Mesothelial cell of epicardium (in vitro differentiated cells): ENCODE measurements at regions not wholly inside any gene's neighbourhood (a gene's known extent, or its start where the extent isn't known, plus 50 kb on each side); places are given as distances from the start of the nearest gene placed in this dataset.
A peak's percentile ranks its signal among the peaks of the same experiment; 100 is the strongest.

Source experiments
- DNase-seq, 2 experiments: peaks; one replicate each; pipeline ENCODE4 v3.0.0; 2021; ENCODE audit warnings: low spot score in 2 of 2; ENCODE audit not compliant: unreplicated experiment in 2 of 2
- H3K27ac Mint-ChIP-seq: 2 replicates; pipeline ENCODE4 v1.8.0; 2021; ENCODE audit warnings: mixed read lengths
- H3K27me3 Mint-ChIP-seq: 2 replicates; pipeline ENCODE4 v1.8.0; 2021; ENCODE audit warnings: low read depth, mixed read lengths
- H3K36me3 Mint-ChIP-seq: 2 replicates; pipeline ENCODE4 v1.8.0; 2021; ENCODE audit warnings: mixed read lengths
- H3K4me1 Mint-ChIP-seq: 2 replicates; pipeline ENCODE4 v1.8.0; 2021; ENCODE audit warnings: mixed read lengths
- H3K4me3 Mint-ChIP-seq: 2 replicates; pipeline ENCODE4 v1.8.0; 2021; ENCODE audit warnings: mild to moderate bottlenecking, moderate library complexity, mixed read lengths
- H3K9me3 Mint-ChIP-seq: 2 replicates; pipeline ENCODE4 v1.8.0; 2021; ENCODE audit warnings: mixed read lengths
- CTCF ChIP-seq: fragments of 200-600 bp; sonication (generic); IDR thresholded peaks from one replicate; pipeline ENCODE4 v1.5.0; 2021; ENCODE audit warnings: antibody characterized with exemption; ENCODE audit not compliant: unreplicated experiment

- H3K4me1 Mint-ChIP-seq: peaks cover 25% of the 10 kb centered on the region
- H3K27ac Mint-ChIP-seq: peak overlapping the region; percentile 79
- peaks cover 13% of the 10 kb centered on the region for H3K36me3 Mint-ChIP-seq
- no peak for TF ChIP-seq CTCF
- H3K4me3 Mint-ChIP-seq: no peak overlapping the region
- DNase-seq: no peak
- no peaks in the 10 kb centered on the region for H3K27me3 Mint-ChIP-seq
- H3K9me3 Mint-ChIP-seq: peaks cover 22% of the 10 kb centered on the region
Observed at GRCh38 chr3:107142786-107143575, 234.3 kb upstream of the CCDC54 start.

- Mint-ChIP-seq H3K36me3 (peaks cover 6% of the 10 kb centered on the region), H3K4me3 (no peak overlapping the region), H3K4me1 (peaks cover 3% of the 10 kb centered on the region), H3K27me3 (no peaks in the 10 kb centered on the region), H3K27ac (no peak overlapping the region), H3K9me3 (peaks cover 7% of the 10 kb centered on the region)
- no peak for DNase-seq
- TF ChIP-seq CTCF: no peak
Observed at GRCh38 chr3:107150675-107151074, 226.6 kb upstream of the CCDC54 start.

- no peak overlapping the region for H3K27ac Mint-ChIP-seq
- no peak for DNase-seq
- H3K4me1 Mint-ChIP-seq: peaks cover 3% of the 10 kb centered on the region
- H3K36me3 Mint-ChIP-seq: peaks cover 17% of the 10 kb centered on the region
- peaks cover 21% of the 10 kb centered on the region for H3K9me3 Mint-ChIP-seq
- no peak for TF ChIP-seq CTCF
- H3K4me3 Mint-ChIP-seq: no peak overlapping the region
- H3K27me3 Mint-ChIP-seq: no peaks in the 10 kb centered on the region
Observed at GRCh38 chr3:107153981-107154380, 223.3 kb upstream of the CCDC54 start.

GRCh38 chr3:107172411-107172810, 204.8 kb upstream of the CCDC54 start:
- Mint-ChIP-seq H3K4me1 (no peaks in the 10 kb centered on the region), H3K9me3 (peaks cover 72% of the 10 kb centered on the region), H3K36me3 (peaks cover 30% of the 10 kb centered on the region), H3K27ac (no peak overlapping the region), H3K27me3 (no peaks in the 10 kb centered on the region), H3K4me3 (no peak overlapping the region)
- DNase-seq: no peak
- TF ChIP-seq CTCF: no peak

DNA sequence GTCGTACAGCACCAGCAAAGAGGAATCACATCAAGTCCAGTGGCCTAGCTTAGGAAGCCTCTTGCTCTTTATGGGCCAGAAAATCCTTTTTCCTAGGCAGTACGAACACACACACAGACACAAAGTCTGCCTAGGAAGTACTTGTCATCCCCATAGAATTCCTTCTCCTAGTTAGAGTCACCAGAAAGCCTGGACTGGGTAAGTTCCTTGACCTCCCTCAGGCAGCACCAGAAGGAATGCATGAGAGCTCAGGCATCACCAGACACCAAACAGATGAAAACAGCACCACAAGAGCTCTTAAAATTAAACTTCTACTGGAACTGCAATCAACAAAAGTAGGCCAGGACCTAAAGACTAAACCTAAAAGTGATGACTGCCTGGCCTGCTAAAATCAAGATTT, 192.9 kb upstream of the CCDC54 start:
- H3K27ac Mint-ChIP-seq: no peak overlapping the region
- peaks cover 10% of the 10 kb centered on the region for H3K9me3 Mint-ChIP-seq
- no peak overlapping the region for H3K4me3 Mint-ChIP-seq

More for the DNA sequence above, 192.9 kb upstream of the CCDC54 start:
- no peaks in the 10 kb centered on the region for H3K27me3 Mint-ChIP-seq
- no peak for TF ChIP-seq CTCF
- no peaks in the 10 kb centered on the region for H3K36me3 Mint-ChIP-seq
- no peaks in the 10 kb centered on the region for H3K4me1 Mint-ChIP-seq
- no peak for DNase-seq
